Neural cell (in vitro differentiated cells): ENCODE measurements at regions not wholly inside any gene's neighbourhood (a gene's known extent, or its start where the extent isn't known, plus 50 kb on each side); places are given as distances from the start of the nearest gene placed in this dataset.

Source experiments
- H2AFZ ChIP-seq: fragments of 200-600, 300-800 bp; sonication (generic), shearing (Covaris generic); 2 replicates; pipeline ENCODE4 v1.6.0; 2014; ENCODE audit warnings: low read depth, mild to moderate bottlenecking, antibody characterized with exemption, low read length, moderate library complexity
- H3F3A ChIP-seq: fragments of 200-600 bp; shearing (Covaris generic); 2 replicates; pipeline ENCODE4 v1.6.1; 2016; ENCODE audit warnings: mild to moderate bottlenecking, moderate library complexity, mixed read lengths, antibody characterized with exemption, low read length; ENCODE audit not compliant: insufficient read depth, poor library complexity, severe bottlenecking
- H3K27ac ChIP-seq: fragments of 200-600, 300-800 bp; sonication (generic), shearing (Covaris generic); 2 replicates; pipeline ENCODE4 v1.5.1; 2014; ENCODE audit warnings: mild to moderate bottlenecking, low read length, moderate library complexity
- H3K27me3 ChIP-seq: fragments of 300-800, 200-600 bp; sonication (generic), shearing (Covaris generic); 2 replicates; pipeline ENCODE4 v1.6.0; 2014; ENCODE audit warnings: mild to moderate bottlenecking, low read depth, low read length, moderate library complexity; ENCODE audit not compliant: insufficient read depth
- H3K36me3 ChIP-seq: fragments of 300-800, 200-600 bp; sonication (generic), shearing (Covaris generic); 2 replicates; pipeline ENCODE4 v1.5.1; 2014; ENCODE audit warnings: mild to moderate bottlenecking, antibody characterized with exemption, low read length, moderate library complexity; ENCODE audit not compliant: insufficient read depth
- H3K4me2 ChIP-seq: fragments of 300-800, 200-600 bp; sonication (generic), shearing (Covaris generic); 2 replicates; pipeline ENCODE4 v1.6.0; 2014; ENCODE audit warnings: mild to moderate bottlenecking, low read length
- H3K4me3 ChIP-seq: fragments of 300-800, 200-600 bp; sonication (generic), shearing (Covaris generic); 2 replicates; pipeline ENCODE4 v1.5.1; 2014; ENCODE audit warnings: mild to moderate bottlenecking, low read length, moderate library complexity
- H3K79me2 ChIP-seq: fragments of 200-600 bp; shearing (Covaris generic); replicated peaks from 2 replicates; pipeline ENCODE4 v1.6.0; 2014; ENCODE audit warnings: mild to moderate bottlenecking, low read length, moderate library complexity; ENCODE audit not compliant: insufficient read depth
- H3K9ac ChIP-seq: fragments of 300-800, 200-600 bp; sonication (generic), shearing (Covaris generic); 2 replicates; pipeline ENCODE4 v1.6.1; 2016; ENCODE audit warnings: mild to moderate bottlenecking, low read length, mixed read lengths
- H3K9me2 ChIP-seq: fragments of 200-600 bp; shearing (Covaris generic); 2 replicates; pipeline ENCODE4 v1.6.1; 2016; ENCODE audit warnings: mild to moderate bottlenecking, low read length, mixed read lengths; ENCODE audit not compliant: insufficient read depth
- H3K9me3 ChIP-seq: fragments of 200-600, 300-800 bp; sonication (generic), shearing (Covaris generic); 2 replicates; pipeline ENCODE4 v1.6.1; 2016; ENCODE audit warnings: mild to moderate bottlenecking, mixed run types, low read length, moderate library complexity, mixed read lengths
- H4K20me1 ChIP-seq: fragments of 200-600 bp; shearing (Covaris generic); 2 replicates; pipeline ENCODE4 v1.6.1; 2016; ENCODE audit warnings: mild to moderate bottlenecking, mixed run types; ENCODE audit not compliant: insufficient read depth
- CTCF ChIP-seq: fragments of 450-650 bp; IDR thresholded peaks from 2 replicates; pipeline ENCODE4 v1.5.1; 2014; ENCODE audit warnings: antibody characterized with exemption, mild to moderate bottlenecking, moderate library complexity; ENCODE audit not compliant: poor library complexity, severe bottlenecking
- EP300 ChIP-seq: fragments of 450-650 bp; conservative IDR thresholded peaks from 2 replicates; pipeline ENCODE4 v1.6.1; 2014; ENCODE audit warnings: antibody characterized with exemption, mild to moderate bottlenecking, moderate library complexity; ENCODE audit not compliant: poor library complexity, severe bottlenecking
- EZH2 ChIP-seq: fragments of 200-600, 300-800 bp; shearing (Covaris generic), sonication (generic); IDR thresholded peaks from 2 replicates; pipeline ENCODE4 v1.6.1; 2014; ENCODE audit warnings: antibody characterized with exemption, low read length, borderline replicate concordance, mild to moderate bottlenecking; ENCODE audit not compliant: insufficient read depth, poor library complexity, severe bottlenecking
- MXI1 ChIP-seq: fragments of 450-650 bp; conservative IDR thresholded peaks from 2 replicates; pipeline ENCODE4 v1.6.1; 2014; ENCODE audit warnings: antibody characterized with exemption, mild to moderate bottlenecking; ENCODE audit not compliant: poor library complexity, severe bottlenecking
- POLR2AphosphoS5 ChIP-seq: IDR thresholded peaks from 2 replicates; pipeline ENCODE4 v1.6.1; 2012
- RAD21 ChIP-seq: fragments of 450-650 bp; conservative IDR thresholded peaks from 2 replicates; pipeline ENCODE4 v1.6.1; 2014; ENCODE audit warnings: antibody characterized with exemption, mild to moderate bottlenecking, moderate library complexity
- REST ChIP-seq: IDR thresholded peaks from 2 replicates; pipeline ENCODE4 v1.6.1; 2012; ENCODE audit warnings: borderline replicate concordance
- SMC3 ChIP-seq: fragments of 450-650 bp; conservative IDR thresholded peaks from 2 replicates; pipeline ENCODE4 v1.6.1; 2014; ENCODE audit warnings: antibody characterized with exemption, mild to moderate bottlenecking, moderate library complexity; ENCODE audit not compliant: poor library complexity
- TAF1 ChIP-seq: IDR thresholded peaks from 2 replicates; pipeline ENCODE4 v1.6.1; 2012; ENCODE audit warnings: low read depth

- H3K27me3 ChIP-seq: no peaks in the 10 kb centered on the region
- no peaks in the 10 kb centered on the region for H3F3A ChIP-seq
- H3K4me3 ChIP-seq: no peak overlapping the region
- no peaks in the 10 kb centered on the region for H4K20me1 ChIP-seq
- H2AFZ ChIP-seq: no peak overlapping the region
- H3K9ac ChIP-seq: no peak overlapping the region
- H3K4me2 ChIP-seq: no peak overlapping the region
- no peak overlapping the region for H3K27ac ChIP-seq
- no peaks in the 10 kb centered on the region for H3K36me3 ChIP-seq
- no peak for TF ChIP-seq RAD21
- no peak for TF ChIP-seq SMC3
- TF ChIP-seq CTCF: no peak
- TF ChIP-seq POLR2AphosphoS5: no peak
- no peak for TF ChIP-seq EZH2
- no peaks in the 10 kb centered on the region for H3K9me3 ChIP-seq
- H3K9me2 ChIP-seq: no peaks in the 10 kb centered on the region
- no peaks in the 10 kb centered on the region for H3K79me2 ChIP-seq
Measured at GRCh38 chr1:175878775-175879174, 135.4 kb upstream of the TNR start.

GRCh38 chr1:175877939-175878737 is 134.7 kb upstream of the TNR start:
- no peaks in the 10 kb centered on the region for H4K20me1 ChIP-seq
- H3K4me3 ChIP-seq: no peak overlapping the region
- no peaks in the 10 kb centered on the region for H3K79me2 ChIP-seq
- H3K27me3 ChIP-seq: no peaks in the 10 kb centered on the region
- TF ChIP-seq CTCF: no peak
- no peak for TF ChIP-seq SMC3
- no peak for TF ChIP-seq EP300
- no peak for TF ChIP-seq POLR2AphosphoS5
- no peak for TF ChIP-seq EZH2
- TF ChIP-seq MXI1: no peak
- TF ChIP-seq RAD21: no peak
- H3K9me3 ChIP-seq: no peaks in the 10 kb centered on the region
- no peak overlapping the region for H2AFZ ChIP-seq
- no peak overlapping the region for H3K9ac ChIP-seq
- no peak overlapping the region for H3K27ac ChIP-seq
- H3F3A ChIP-seq: no peaks in the 10 kb centered on the region
- no peak overlapping the region for H3K4me2 ChIP-seq
- H3K36me3 ChIP-seq: no peaks in the 10 kb centered on the region
- H3K9me2 ChIP-seq: no peaks in the 10 kb centered on the region

- no peak overlapping the region for H2AFZ ChIP-seq
Measured at GRCh38 chr1:175875556-175875955, 132.2 kb upstream of the TNR start.

More at GRCh38 chr1:175875556-175875955, 132.2 kb upstream of the TNR start:
- H3K36me3 ChIP-seq: no peaks in the 10 kb centered on the region
- H3F3A ChIP-seq: no peaks in the 10 kb centered on the region
- H3K9ac ChIP-seq: no peak overlapping the region
- no peaks in the 10 kb centered on the region for H3K9me3 ChIP-seq
- no peak overlapping the region for H3K4me2 ChIP-seq
- H3K79me2 ChIP-seq: no peaks in the 10 kb centered on the region
- H3K9me2 ChIP-seq: no peaks in the 10 kb centered on the region
- no peaks in the 10 kb centered on the region for H3K27me3 ChIP-seq
- TF ChIP-seq TAF1: no peak
- no peak for TF ChIP-seq CTCF
- no peak for TF ChIP-seq EP300
- no peak for TF ChIP-seq SMC3
- no peak for TF ChIP-seq EZH2
- TF ChIP-seq REST: no peak
- TF ChIP-seq POLR2AphosphoS5: no peak
- no peak for TF ChIP-seq RAD21
- TF ChIP-seq MXI1: no peak
- H3K27ac ChIP-seq: no peak overlapping the region
- H3K4me3 ChIP-seq: no peak overlapping the region
- no peaks in the 10 kb centered on the region for H4K20me1 ChIP-seq
